Psoas muscle (tissue), 7 donors: ENCODE measurements at regions not wholly inside any gene's neighbourhood (a gene's known extent, or its start where the extent isn't known, plus 50 kb on each side); places are given as distances from the start of the nearest gene placed in this dataset.

Experiments
- ATAC-seq, 4 donors: fragments of 200-7000 bp; cut with Tn5 transposase; one replicate each; pipeline ENCODE4 v1.9.1; 2020; ENCODE audit warnings: moderate library complexity in 3 of 4, mild to moderate bottlenecking in 2 of 4
- DNase-seq, 2 donors: peaks; one replicate each; pipeline ENCODE4 v3.0.0-alpha.2; 2020
- H3K27ac ChIP-seq: fragments of 200-600 bp; one replicate; pipeline ENCODE4 v1.8.0; 2022
- H3K27me3 ChIP-seq, 3 donors: fragments of 200-600 bp in 1 of 3; one replicate each; pipeline versions ENCODE4 v1.6.1 to v1.8.0; 2013 to 2022; ENCODE audit warnings: low read length in 2 of 3, mild to moderate bottlenecking in 2 of 3, moderate library complexity in 1 of 3; ENCODE audit not compliant: insufficient read depth in 3 of 3
- H3K36me3 ChIP-seq, 2 donors: fragments of 200-600 bp in 1 of 2; one replicate each; pipeline versions ENCODE4 v1.6.1 to v1.8.0; 2013 to 2022; ENCODE audit warnings: low read depth in 1 of 2, mild to moderate bottlenecking in 1 of 2, moderate library complexity in 1 of 2; ENCODE audit not compliant: insufficient read depth in 1 of 2
- H3K4me1 ChIP-seq: fragments of 200-600 bp; one replicate; pipeline ENCODE4 v1.8.0; 2022
- H3K4me3 ChIP-seq: fragments of 200-600 bp; one replicate; pipeline ENCODE4 v1.8.0; 2022; ENCODE audit warnings: mild to moderate bottlenecking
- H3K9me3 ChIP-seq: fragments of 200-600 bp; one replicate; pipeline ENCODE4 v1.8.0; 2022
- CTCF ChIP-seq: fragments of 200-600 bp; IDR thresholded peaks from one replicate; pipeline ENCODE4 v1.8.0; 2022; ENCODE audit warnings: antibody characterized with exemption
- WGBS, 3 donors: extraction: QIAGEN DNeasy Blood & Tissue Kit; methylation state at CpG; one replicate each; pipeline versions ENCODE4 v1.1.6 to v1.1.7; 2013; 5-methylcytosine and 5-hydroxymethylcytosine counted together
- intact Hi-C, 2 donors: fragments of 100-400 bp; cut with DNase I; formaldehyde crosslinking; loops; one replicate each; pipeline versions ENCODE4 v1.11.0 to v1.14.2; 2022
- donor health status: healthy with polysubstance abuse.
- donor health status: DM: no; HTN: no; CAD: no; lungs with moderate emphysema.
- donor health status: Bipolar disorder and iron deficiency.
- donor health status: healthy.
- donor health status: DM: yes; HTN: yes; CAD: no.
- donor health status: DM: no; HTN: no; CAD: no.
- donor health status: DM: yes; HTN: yes; CAD: no.

- ATAC-seq, result no peak
- Histone ChIP-seq H3K4me3 (no peak overlapping the region), H3K27me3 (no peaks in the 10 kb centered on the region), H3K4me1 (no peaks in the 10 kb centered on the region), H3K9me3 (no peaks in the 10 kb centered on the region), H3K27ac (no peak overlapping the region), H3K36me3 (no peaks in the 10 kb centered on the region)
- no peak for DNase-seq
- TF ChIP-seq CTCF, result no peak
- WGBS, 3 donors, result 85 to 92% (median 86%) methylated on average over 3 of the region's 3 CpGs
- intact Hi-C loops, result no loop called here
These were observed 169.8 kb upstream of the PELI2 start for GRCh38 chr14:55948399-55948798.

- intact Hi-C loops, result no loop called here
- TF ChIP-seq CTCF, result no peak
- Histone ChIP-seq H3K27ac (no peak overlapping the region), H3K4me3 (no peak overlapping the region), H3K36me3 (no peaks in the 10 kb centered on the region), H3K27me3 (no peaks in the 10 kb centered on the region), H3K4me1 (no peaks in the 10 kb centered on the region), H3K9me3 (no peaks in the 10 kb centered on the region)
- 87 to 92% (median 90%) methylated on average over 3 of the region's 3 CpGs for WGBS, 3 donors
- DNase-seq (no peak), ATAC-seq (no peak)
These were observed 168.5 kb upstream of the PELI2 start for GRCh38 chr14:55949708-55950107.

GRCh38 chr14:55950135-55950534 lies 168.1 kb upstream of the PELI2 start:
- intact Hi-C loops, result no loop called here
- ATAC-seq, result no peak
- WGBS, 3 donors, result 77 to 87% (median 84%) methylated on average over 7 of the region's 7 CpGs

GRCh38 chr14:55951341-55952206 lies 166.6 kb upstream of the PELI2 start:
- H3K9me3 ChIP-seq, result no peaks in the 10 kb centered on the region
- no peak for DNase-seq
- H3K27me3 ChIP-seq, result no peaks in the 10 kb centered on the region
- WGBS, 3 donors, result 79 to 80% (median 79%) methylated on average over 9 of the region's 9 CpGs
- no peaks in the 10 kb centered on the region for H3K4me1 ChIP-seq
- H3K27ac ChIP-seq, result no peak overlapping the region
- intact Hi-C loops, result no loop called here
- ATAC-seq, result no peak
- H3K36me3 ChIP-seq, result no peaks in the 10 kb centered on the region
- H3K4me3 ChIP-seq, result no peak overlapping the region
- no peak for TF ChIP-seq CTCF

More at GRCh38 chr14:55950135-55950534, 168.1 kb upstream of the PELI2 start:
- Histone ChIP-seq H3K27me3 (no peaks in the 10 kb centered on the region), H3K36me3 (no peaks in the 10 kb centered on the region), H3K9me3 (no peaks in the 10 kb centered on the region), H3K27ac (no peak overlapping the region), H3K4me3 (no peak overlapping the region), H3K4me1 (no peaks in the 10 kb centered on the region)
- TF ChIP-seq CTCF, result no peak
- DNase-seq, result no peak

GRCh38 chr14:55954108-55954507 lies 164.1 kb upstream of the PELI2 start:
- no peaks in the 10 kb centered on the region for H3K27me3 ChIP-seq
- intact Hi-C loops, result no loop called here
- DNase-seq, result no peak
- no peak for TF ChIP-seq CTCF
- H3K27ac ChIP-seq, result no peak overlapping the region
- ATAC-seq, result no peak
- no peaks in the 10 kb centered on the region for H3K9me3 ChIP-seq
- no peaks in the 10 kb centered on the region for H3K4me1 ChIP-seq
- no peaks in the 10 kb centered on the region for H3K36me3 ChIP-seq
- no peak overlapping the region for H3K4me3 ChIP-seq
